ENCODE measurements at regions not wholly inside any gene's neighbourhood (a gene's known extent, or its start where the extent isn't known, plus 50 kb on each side); places are given as distances from the start of the nearest gene placed in this dataset.
"Not testable (repeated sequence)": the region's sequence is repeated elsewhere in the genome, so short reads cannot be mapped to it uniquely, and the experiment has no call there.

DNA sequence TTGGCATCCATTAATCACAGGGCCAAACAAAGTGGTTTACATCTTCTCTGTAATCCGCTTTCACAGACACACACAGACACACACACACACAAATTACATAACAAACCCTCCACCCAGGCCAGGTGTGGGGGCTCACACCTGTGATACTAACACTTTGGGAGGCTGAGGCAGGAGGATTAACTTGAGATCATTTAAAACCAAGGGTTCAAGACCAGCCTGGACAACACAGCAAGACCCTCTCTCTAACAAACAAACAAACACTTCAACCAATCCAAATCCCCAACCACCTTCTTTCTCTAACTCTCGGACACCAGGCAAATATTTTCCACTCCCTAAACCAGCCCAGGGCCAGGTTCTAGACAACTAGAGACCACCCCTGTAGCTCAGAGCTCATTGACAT lies 79.5 kb upstream of the XPO1 start:
- TF ChIP-seq, protein P1, sequence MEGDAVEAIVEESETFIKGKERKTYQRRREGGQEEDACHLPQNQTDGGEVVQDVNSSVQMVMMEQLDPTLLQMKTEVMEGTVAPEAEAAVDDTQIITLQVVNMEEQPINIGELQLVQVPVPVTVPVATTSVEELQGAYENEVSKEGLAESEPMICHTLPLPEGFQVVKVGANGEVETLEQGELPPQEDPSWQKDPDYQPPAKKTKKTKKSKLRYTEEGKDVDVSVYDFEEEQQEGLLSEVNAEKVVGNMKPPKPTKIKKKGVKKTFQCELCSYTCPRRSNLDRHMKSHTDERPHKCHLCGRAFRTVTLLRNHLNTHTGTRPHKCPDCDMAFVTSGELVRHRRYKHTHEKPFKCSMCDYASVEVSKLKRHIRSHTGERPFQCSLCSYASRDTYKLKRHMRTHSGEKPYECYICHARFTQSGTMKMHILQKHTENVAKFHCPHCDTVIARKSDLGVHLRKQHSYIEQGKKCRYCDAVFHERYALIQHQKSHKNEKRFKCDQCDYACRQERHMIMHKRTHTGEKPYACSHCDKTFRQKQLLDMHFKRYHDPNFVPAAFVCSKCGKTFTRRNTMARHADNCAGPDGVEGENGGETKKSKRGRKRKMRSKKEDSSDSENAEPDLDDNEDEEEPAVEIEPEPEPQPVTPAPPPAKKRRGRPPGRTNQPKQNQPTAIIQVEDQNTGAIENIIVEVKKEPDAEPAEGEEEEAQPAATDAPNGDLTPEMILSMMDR (IDR thresholded peaks at IDR 0.05): no peak
- ATAC-seq (ENCODE audit: low FRiP score) (no peak), DNase-seq (ENCODE audit: low spot score) (no peak)

DNA sequence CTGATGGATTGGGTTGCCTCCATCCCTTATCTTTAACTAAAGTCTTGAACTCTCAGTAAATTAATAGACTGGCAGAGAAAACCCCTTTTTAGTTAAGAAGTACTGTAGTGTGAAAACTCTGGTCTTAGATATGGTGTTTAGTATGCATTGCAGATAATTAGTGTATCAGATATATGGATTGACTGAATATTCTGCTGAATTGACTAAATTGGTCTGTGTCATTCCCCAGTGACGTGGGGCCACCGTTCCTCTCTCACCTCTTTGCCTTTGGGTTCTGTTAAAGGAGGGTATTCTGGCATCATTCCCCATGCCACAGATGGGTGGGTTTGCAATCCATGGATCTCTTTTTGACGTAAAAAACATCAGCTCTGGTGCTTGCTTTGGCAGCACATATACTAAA lies 67.1 kb upstream of the XPO1 start:
- TF ChIP-seq, protein P1 (IDR thresholded peaks at IDR 0.05): no peak
- ATAC-seq (ENCODE audit: low FRiP score) (no peak), DNase-seq (ENCODE audit: low spot score) (no peak)

DNA sequence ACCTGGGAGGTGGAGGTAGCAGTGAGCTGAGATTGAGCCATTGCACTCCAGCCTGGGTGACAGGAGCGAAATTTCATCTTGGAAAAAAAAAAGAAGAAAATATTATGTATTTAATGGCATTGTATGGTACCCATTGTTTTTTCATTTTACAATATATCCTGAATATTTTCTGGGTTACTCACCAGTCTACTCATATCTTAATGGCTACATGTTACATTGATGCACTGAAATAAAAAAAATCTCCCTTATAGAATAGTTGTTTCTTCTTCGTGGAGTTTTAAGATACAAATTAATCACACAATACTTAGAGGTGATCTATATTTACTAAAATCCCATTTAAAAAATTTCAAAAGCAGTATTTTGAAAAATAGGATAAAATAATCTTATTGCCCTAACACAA lies 66.3 kb upstream of the XPO1 start:
- DNase-seq (ENCODE audit: low spot score) (no peak), ATAC-seq (ENCODE audit: low FRiP score) (no peak)
- TF ChIP-seq, protein P1 (IDR thresholded peaks at IDR 0.05): no peak

DNA sequence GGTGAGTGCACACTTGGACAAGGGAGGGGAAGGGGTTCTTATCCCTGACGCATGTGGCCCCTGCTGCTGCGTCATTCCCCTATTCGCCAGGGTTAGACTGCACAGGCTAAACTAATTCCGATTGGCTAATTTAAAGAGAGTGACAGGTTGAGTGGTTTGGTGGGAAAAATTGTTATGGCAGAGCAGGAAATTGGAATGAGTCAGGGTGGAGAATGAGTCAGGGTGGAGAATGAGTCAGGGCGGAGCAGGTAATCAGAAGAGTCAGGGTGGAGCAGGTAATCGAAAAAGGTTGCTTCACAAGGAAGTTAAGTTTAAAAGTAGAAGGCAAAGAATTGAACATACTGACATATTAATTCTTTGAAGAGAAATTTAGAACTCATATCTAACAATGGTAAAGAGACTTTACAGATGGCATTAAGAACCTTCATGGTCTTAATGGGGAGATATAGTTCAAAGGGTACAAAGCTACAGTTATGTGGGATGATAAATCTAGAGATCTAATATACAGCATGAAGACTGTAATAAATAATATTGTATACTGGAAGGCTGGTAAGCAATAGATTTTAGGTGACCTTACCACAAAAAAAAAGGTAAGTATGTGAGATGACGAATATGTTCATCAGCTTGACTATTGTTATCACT lies 60.5 kb upstream of the XPO1 start:
- not testable (repeated sequence) for DNase-seq (ENCODE audit: low spot score); ATAC-seq (ENCODE audit: low FRiP score)

DNA sequence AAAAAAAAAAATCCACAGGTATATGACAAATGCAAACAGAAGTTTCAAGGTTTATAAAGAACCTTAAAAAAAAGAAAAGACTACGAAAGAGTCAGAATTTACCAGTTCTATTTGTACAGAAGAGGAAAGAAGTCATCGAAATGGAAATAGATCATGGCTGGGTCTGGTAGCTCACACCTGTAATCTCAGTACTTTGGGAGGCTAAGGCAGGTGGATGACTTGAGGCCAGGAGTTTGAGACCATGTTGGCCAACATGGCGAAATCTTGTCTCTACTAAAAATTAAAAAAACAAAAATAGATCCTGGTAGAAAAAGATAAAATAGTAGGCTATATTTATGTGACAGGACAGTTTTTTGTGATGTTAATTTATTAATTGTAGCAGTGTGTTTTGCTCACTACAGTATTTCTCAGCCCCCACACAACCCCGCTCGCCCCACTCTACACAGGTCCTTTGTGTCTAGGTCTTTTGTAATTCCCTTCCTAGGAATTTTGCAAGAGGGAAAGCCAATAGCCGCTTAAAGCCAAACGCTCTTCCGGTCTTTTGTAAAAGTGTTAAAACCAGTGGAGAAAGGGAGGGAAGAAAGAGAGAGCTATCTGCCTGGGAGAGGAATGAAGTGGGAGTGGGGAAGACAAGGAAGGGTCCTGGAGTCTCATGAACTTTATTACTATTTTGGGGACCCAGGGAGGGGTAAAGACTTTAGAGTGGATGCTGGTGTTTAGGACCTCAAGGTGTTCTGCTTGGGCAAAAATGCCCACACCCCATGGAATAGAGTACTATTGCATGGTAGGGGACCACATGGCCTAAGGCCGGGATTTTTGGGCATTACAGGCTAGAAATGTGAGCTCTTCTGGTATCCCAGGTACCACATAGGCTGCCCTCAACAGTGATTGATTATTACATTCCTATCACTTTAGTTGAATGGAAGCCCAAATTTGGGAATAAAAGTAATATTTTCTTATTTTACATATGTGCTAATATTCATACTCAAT lies 59.4 kb upstream of the XPO1 start:
- TF ChIP-seq, protein P1 (IDR thresholded peaks at IDR 0.05): no peak
- ATAC-seq (ENCODE audit: low FRiP score) (no peak), DNase-seq (ENCODE audit: low spot score) (no peak)

DNA sequence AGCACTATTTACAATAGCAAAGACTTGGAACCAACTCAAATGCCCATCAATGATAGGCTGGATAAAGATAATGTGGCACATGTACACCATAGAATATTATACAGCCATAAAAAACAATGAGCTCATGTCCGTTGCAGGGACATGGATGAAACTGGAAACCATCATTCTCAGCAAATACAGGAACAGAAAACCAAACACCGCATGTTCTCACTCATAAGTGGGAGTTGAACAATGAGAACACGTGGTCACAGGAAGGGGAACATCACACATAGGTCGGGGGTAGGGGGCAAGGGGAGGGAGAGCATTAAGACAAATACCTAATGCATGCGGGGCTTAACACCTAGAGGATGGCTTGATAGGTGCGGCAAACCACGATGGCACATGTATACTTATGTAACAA lies 56.0 kb upstream of the XPO1 start:
- ATAC-seq (ENCODE audit: low FRiP score); DNase-seq (ENCODE audit: low spot score): not testable (repeated sequence)

DNA sequence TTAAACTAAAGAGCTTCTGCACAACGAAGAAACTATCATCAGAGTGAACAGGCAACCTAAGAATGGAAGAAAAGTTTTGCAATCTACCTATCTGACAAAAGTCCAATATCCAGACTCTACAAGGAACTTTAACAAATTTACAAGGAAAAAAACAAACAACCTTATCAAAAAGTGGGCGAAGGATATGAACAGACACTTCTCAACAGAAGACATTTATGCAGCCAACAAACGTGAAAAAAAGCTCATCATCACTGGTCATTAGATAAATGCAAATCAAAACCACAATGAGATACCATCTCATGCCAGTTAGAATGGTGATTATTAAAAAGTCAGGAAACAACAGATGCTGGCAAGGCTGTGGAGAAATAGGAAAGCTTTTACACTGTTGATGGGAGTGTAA lies 55.5 kb upstream of the XPO1 start:
- ATAC-seq (ENCODE audit: low FRiP score); DNase-seq (ENCODE audit: low spot score): not testable (repeated sequence)

DNA sequence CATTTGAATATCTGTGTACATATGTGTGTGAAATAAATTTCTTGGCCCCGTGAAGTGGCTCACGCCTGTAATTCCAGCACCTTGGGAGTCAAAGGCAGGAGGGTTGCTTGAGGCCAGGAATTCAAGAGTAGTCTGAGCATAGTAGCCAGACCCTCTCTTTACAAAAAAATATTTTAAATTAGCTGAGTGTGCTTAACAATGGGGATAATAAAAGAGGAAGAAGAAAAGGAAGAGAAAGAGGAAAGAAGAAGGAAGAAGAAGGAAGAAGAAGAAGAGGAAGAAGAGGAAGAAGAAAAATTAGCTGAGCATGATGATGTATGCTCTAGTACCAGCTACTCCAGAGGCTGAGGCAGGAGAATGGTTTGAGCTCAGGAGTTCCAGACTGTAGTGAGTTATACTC lies 52.1 kb upstream of the XPO1 start:
- DNase-seq (ENCODE audit: low spot score): no peak
- ATAC-seq (ENCODE audit: low FRiP score): no peak
- TF ChIP-seq, protein P1 (IDR thresholded peaks at IDR 0.05): no peak
